SK-N-SH treated with all-trans-retinoic acid at 6 μM for 48 hours (cell line): ENCODE measurements at regions not wholly inside any gene's neighbourhood (a gene's known extent, or its start where the extent isn't known, plus 50 kb on each side); places are given as distances from the start of the nearest gene placed in this dataset.

Experiments
- ATAC-seq: fragments of 200-7000 bp; cut with Tn5 transposase; 3 replicates; pipeline ENCODE4 v1.9.1; 2020; ENCODE audit warnings: mild to moderate bottlenecking, moderate library complexity
- ESRRG ChIP-seq: fragments of 250-450 bp; sonication (Bioruptor Pico); IDR thresholded peaks from 2 replicates; pipeline ENCODE4 v1.6.1; 2021; ENCODE audit warnings: mild to moderate bottlenecking
- GLIS3 ChIP-seq: fragments of 250-450 bp; sonication (Bioruptor Pico); IDR thresholded peaks from 2 replicates; pipeline ENCODE4 v1.5.0; 2020; ENCODE audit warnings: mild to moderate bottlenecking, moderate library complexity
- ISL1 ChIP-seq: fragments of 250-450 bp; sonication (Bioruptor Pico); IDR thresholded peaks from 2 replicates; pipeline ENCODE4 v2.1.2; 2022; ENCODE audit warnings: mild to moderate bottlenecking, moderate library complexity
- OSR1 ChIP-seq: fragments of 250-450 bp; sonication (Bioruptor Pico); IDR thresholded peaks from 2 replicates; pipeline ENCODE4 v1.8.0; 2022; ENCODE audit warnings: moderate library complexity, mild to moderate bottlenecking, inconsistent platforms
- POU6F1 ChIP-seq: fragments of 250-450 bp; sonication (Bioruptor Pico); IDR thresholded peaks from 2 replicates; pipeline ENCODE4 v1.8.0; 2021; ENCODE audit warnings: low read depth, mild to moderate bottlenecking, moderate library complexity, borderline replicate concordance
- PPARA ChIP-seq: fragments of 250-450 bp; sonication (Bioruptor Pico); IDR thresholded peaks from 2 replicates; pipeline ENCODE4 v1.5.0; 2020; ENCODE audit warnings: mild to moderate bottlenecking, borderline replicate concordance
- RARB ChIP-seq: fragments of 250-450 bp; sonication (Bioruptor Pico); IDR thresholded peaks from 2 replicates; pipeline ENCODE4 v1.8.0; 2021; ENCODE audit warnings: mild to moderate bottlenecking, moderate library complexity
- SNAI2 ChIP-seq: fragments of 250-450 bp; sonication (Bioruptor Pico); IDR thresholded peaks from 2 replicates; pipeline ENCODE4 v1.5.0; 2020; ENCODE audit warnings: mild to moderate bottlenecking, moderate library complexity
- TCF4 ChIP-seq: fragments of 250-450 bp; sonication (Bioruptor Pico); IDR thresholded peaks from 2 replicates; pipeline ENCODE4 v1.8.0; 2021; ENCODE audit warnings: mild to moderate bottlenecking, moderate library complexity, borderline replicate concordance
- TOX ChIP-seq: fragments of 250-450 bp; sonication (Bioruptor Pico); IDR thresholded peaks from 2 replicates; pipeline ENCODE4 v1.8.0; 2021; ENCODE audit warnings: mild to moderate bottlenecking, moderate library complexity, borderline replicate concordance
- TSHZ2 ChIP-seq: fragments of 250-450 bp; sonication (Bioruptor Pico); IDR thresholded peaks from 2 replicates; pipeline ENCODE4 v1.5.0; 2020; ENCODE audit warnings: mild to moderate bottlenecking, moderate library complexity
- ZC3H10 ChIP-seq: fragments of 250-450 bp; sonication (Bioruptor Pico); IDR thresholded peaks from 2 replicates; pipeline ENCODE4 v1.5.1; 2021; ENCODE audit warnings: mild to moderate bottlenecking, moderate library complexity
- ZFP3 ChIP-seq: fragments of 250-450 bp; sonication (Bioruptor Pico); IDR thresholded peaks from 2 replicates; pipeline ENCODE4 v1.5.0; 2020; ENCODE audit warnings: mild to moderate bottlenecking, moderate library complexity
- ZFP30 ChIP-seq: fragments of 450-650 bp; formaldehyde crosslinking; IDR thresholded peaks from 2 replicates; pipeline ENCODE4 v1.5.0; 2022; ENCODE audit warnings: mild to moderate bottlenecking, moderate library complexity
- ZNF70 ChIP-seq: fragments of 450-650 bp; formaldehyde crosslinking; IDR thresholded peaks from 2 replicates; pipeline ENCODE4 v1.5.0; 2020; ENCODE audit warnings: mild to moderate bottlenecking, moderate library complexity
- ZNF8 ChIP-seq: fragments of 450-650 bp; formaldehyde crosslinking; IDR thresholded peaks from 2 replicates; pipeline ENCODE4 v1.5.0; 2020; ENCODE audit warnings: mild to moderate bottlenecking, moderate library complexity
- TF ChIP-seq, protein P1 (sequence below): fragments of 250-450 bp; sonication (Bioruptor Pico); IDR thresholded peaks from 2 replicates; pipeline ENCODE4 v1.5.1; 2020; ENCODE audit warnings: low read depth, mild to moderate bottlenecking, moderate library complexity
- TF ChIP-seq, protein P2 (sequence below): fragments of 250-450 bp; sonication (Bioruptor Pico); IDR thresholded peaks from 2 replicates; pipeline ENCODE4 v1.8.0; 2020; ENCODE audit warnings: mild to moderate bottlenecking, moderate library complexity, borderline replicate concordance

DNA sequence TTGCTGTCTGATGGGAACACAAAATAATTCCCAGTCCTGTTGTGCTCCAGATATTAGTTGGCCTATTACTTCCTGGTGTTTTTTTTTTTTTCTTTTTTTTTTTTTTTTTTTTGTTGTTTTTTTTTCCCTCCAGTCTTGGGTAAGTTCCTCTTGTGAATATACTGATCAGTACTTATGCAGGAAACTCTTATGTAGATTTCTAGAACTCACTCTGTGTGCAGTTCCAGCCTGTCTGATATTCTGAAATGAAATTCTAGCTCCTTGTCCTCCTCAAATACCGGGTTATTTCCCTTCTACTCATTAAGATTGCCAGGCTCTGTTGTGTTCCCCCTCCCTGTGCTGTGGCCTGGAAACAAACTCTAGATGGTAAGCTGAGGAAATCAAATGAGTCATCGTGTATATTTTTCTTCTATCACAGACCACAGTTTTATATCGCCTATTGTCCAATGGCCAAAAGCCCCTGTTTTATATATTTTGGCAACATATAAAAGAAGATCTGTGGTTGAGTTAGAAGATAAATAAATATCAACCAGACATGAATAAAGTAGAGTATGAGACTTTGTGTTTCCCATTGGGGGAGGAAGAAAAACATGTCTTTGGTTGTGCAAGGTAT lies 124.3 kb upstream of the UGT8 start:
- TF ChIP-seq, protein P1, sequence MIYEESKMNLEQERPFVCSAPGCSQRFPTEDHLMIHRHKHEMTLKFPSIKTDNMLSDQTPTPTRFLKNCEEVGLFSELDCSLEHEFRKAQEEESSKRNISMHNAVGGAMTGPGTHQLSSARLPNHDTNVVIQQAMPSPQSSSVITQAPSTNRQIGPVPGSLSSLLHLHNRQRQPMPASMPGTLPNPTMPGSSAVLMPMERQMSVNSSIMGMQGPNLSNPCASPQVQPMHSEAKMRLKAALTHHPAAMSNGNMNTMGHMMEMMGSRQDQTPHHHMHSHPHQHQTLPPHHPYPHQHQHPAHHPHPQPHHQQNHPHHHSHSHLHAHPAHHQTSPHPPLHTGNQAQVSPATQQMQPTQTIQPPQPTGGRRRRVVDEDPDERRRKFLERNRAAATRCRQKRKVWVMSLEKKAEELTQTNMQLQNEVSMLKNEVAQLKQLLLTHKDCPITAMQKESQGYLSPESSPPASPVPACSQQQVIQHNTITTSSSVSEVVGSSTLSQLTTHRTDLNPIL (CRISPR knock-in tag) = no peak
- no peak for TF ChIP-seq ZFP30 (CRISPR knock-in tag)
- no peak for TF ChIP-seq ISL1 (CRISPR knock-in tag)
- TF ChIP-seq ZFP3 (CRISPR knock-in tag) = no peak
- no peak for ATAC-seq

DNA sequence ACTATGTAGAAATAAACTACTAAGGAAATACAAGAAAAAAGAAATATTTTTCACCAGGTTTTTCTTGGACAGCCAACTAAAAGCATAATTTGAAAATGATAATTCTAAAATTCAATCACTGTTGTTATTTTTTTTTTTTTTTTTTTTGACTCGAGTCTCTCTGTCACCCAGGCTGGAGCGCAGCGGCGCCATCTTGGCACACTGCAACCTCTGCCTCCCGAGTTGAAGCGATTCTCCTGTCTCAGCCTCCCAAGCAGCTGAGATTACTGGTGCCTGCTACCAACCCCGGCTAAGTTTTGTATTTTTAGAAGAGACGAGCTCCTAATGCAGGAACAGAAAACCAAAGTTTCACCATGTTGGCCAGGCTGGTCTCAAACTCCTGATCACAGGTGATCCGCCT lies 122.3 kb upstream of the UGT8 start:
- ATAC-seq = no peak
- TF ChIP-seq ZNF70 (CRISPR knock-in tag) = no peak
- TF ChIP-seq TCF4 = no peak
- no peak for TF ChIP-seq OSR1 (CRISPR knock-in tag)
- TF ChIP-seq, protein P1 (CRISPR knock-in tag) = no peak
- no peak for TF ChIP-seq POU6F1 (CRISPR knock-in tag)
- no peak for TF ChIP-seq ESRRG (CRISPR knock-in tag)
- TF ChIP-seq ZNF8 (CRISPR knock-in tag) = no peak
- TF ChIP-seq TSHZ2 = no peak
- TF ChIP-seq PPARA (CRISPR knock-in tag) = no peak
- TF ChIP-seq ISL1 (CRISPR knock-in tag) = no peak
- TF ChIP-seq ZFP30 (CRISPR knock-in tag) = no peak

- ATAC-seq = no peak
- TF ChIP-seq POU6F1 (CRISPR knock-in tag) = no peak
- TF ChIP-seq GLIS3 (CRISPR knock-in tag) = no peak
- no peak for TF ChIP-seq RARB (CRISPR knock-in tag)
- no peak for TF ChIP-seq ZC3H10 (CRISPR knock-in tag)
- TF ChIP-seq ZFP3 (CRISPR knock-in tag) = no peak
- no peak for TF ChIP-seq ZNF70 (CRISPR knock-in tag)
- no peak for TF ChIP-seq OSR1 (CRISPR knock-in tag)
- TF ChIP-seq, protein P2, sequence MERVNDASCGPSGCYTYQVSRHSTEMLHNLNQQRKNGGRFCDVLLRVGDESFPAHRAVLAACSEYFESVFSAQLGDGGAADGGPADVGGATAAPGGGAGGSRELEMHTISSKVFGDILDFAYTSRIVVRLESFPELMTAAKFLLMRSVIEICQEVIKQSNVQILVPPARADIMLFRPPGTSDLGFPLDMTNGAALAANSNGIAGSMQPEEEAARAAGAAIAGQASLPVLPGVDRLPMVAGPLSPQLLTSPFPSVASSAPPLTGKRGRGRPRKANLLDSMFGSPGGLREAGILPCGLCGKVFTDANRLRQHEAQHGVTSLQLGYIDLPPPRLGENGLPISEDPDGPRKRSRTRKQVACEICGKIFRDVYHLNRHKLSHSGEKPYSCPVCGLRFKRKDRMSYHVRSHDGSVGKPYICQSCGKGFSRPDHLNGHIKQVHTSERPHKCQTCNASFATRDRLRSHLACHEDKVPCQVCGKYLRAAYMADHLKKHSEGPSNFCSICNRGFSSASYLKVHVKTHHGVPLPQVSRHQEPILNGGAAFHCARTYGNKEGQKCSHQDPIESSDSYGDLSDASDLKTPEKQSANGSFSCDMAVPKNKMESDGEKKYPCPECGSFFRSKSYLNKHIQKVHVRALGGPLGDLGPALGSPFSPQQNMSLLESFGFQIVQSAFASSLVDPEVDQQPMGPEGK (CRISPR knock-in tag) = no peak
- no peak for TF ChIP-seq ESRRG (CRISPR knock-in tag)
- no peak for TF ChIP-seq SNAI2 (CRISPR knock-in tag)
- no peak for TF ChIP-seq ZFP30 (CRISPR knock-in tag)
- no peak for TF ChIP-seq TOX
- TF ChIP-seq ZNF8 (CRISPR knock-in tag) = no peak
Measured at GRCh38 chr4:114479595-114479994, 119.0 kb upstream of the UGT8 start.
